SK-N-MC (cell line): ENCODE measurements at regions not wholly inside any gene's neighbourhood (a gene's known extent, or its start where the extent isn't known, plus 50 kb on each side); places are given as distances from the start of the nearest gene placed in this dataset.

Experiments
- EZH2 ChIP-seq: fragments of 200-600 bp; sonication (generic); IDR thresholded peaks from one replicate; pipeline ENCODE4 v1.6.1; 2017; ENCODE audit warnings: antibody characterized with exemption
- FOXP2 ChIP-seq: optimal IDR thresholded peaks from 2 replicates; pipeline ENCODE3; 2011; ENCODE audit warnings: mild to moderate bottlenecking, moderate library complexity; ENCODE audit not compliant: insufficient read depth; ENCODE audit errors: extremely low read length, control extremely low read depth
- POLR2AphosphoS5 ChIP-seq: IDR thresholded peaks from 2 replicates; pipeline ENCODE4 v1.6.1; 2012; ENCODE audit warnings: mild to moderate bottlenecking, low read depth, low read length, borderline replicate concordance

GRCh38 chr12:107429006-107429705 is 256.4 kb upstream of the PWP1 start:
- TF ChIP-seq EZH2, result no peak
- TF ChIP-seq FOXP2, result no peak
- no peak for TF ChIP-seq POLR2AphosphoS5
